ENCODE measurements at regions not wholly inside any gene's neighbourhood (a gene's known extent, or its start where the extent isn't known, plus 50 kb on each side); places are given as distances from the start of the nearest gene placed in this dataset.

GRCh38 chr14:97200245-97200644, 403.1 kb downstream of the VRK1 start (continued):
- TF ChIP-seq ZNF781 (CRISPR knock-in tag; IDR thresholded peaks at IDR 0.05; ENCODE audit: borderline replicate concordance, not compliant biosample characterization) = no peak
- no peak for TF ChIP-seq HINFP (CRISPR knock-in tag; IDR thresholded peaks at IDR 0.05; ENCODE audit: low read depth)
- no peak for TF ChIP-seq ZNF33B (CRISPR knock-in tag; IDR thresholded peaks at IDR 0.05)
- no peak for TF ChIP-seq SAP130 (CRISPR knock-in tag; IDR thresholded peaks at IDR 0.05; ENCODE audit: low read depth)
- TF ChIP-seq ZBED4 (CRISPR knock-in tag; IDR thresholded peaks at IDR 0.05; ENCODE audit: borderline replicate concordance) = no peak
- no peak for TF ChIP-seq ZNF607 (CRISPR knock-in tag; IDR thresholded peaks at IDR 0.05; ENCODE audit: borderline replicate concordance)
- TF ChIP-seq GABPA (IDR thresholded peaks at IDR 0.05; ENCODE audit: low read depth, low read length) = no peak
- TF ChIP-seq GABPA (CRISPR knock-in tag; IDR thresholded peaks at IDR 0.05; ENCODE audit: low read depth) = no peak
- TF ChIP-seq SIX4 (CRISPR knock-in tag; IDR thresholded peaks at IDR 0.05) = no peak

- ATAC-seq (no peak), DNase-seq (ENCODE audit: low spot score) (no peak), FAIRE-seq (no peak)
- H2AFZ ChIP-seq (ENCODE audit: low read length) = no peak overlapping the region
- no peak overlapping the region for H3K4me2 ChIP-seq (ENCODE audit: low read depth, low read length)
- H3K79me2 ChIP-seq (ENCODE audit: insufficient read depth, low read length) = no peaks in the 10 kb centered on the region
- H3K36me3 ChIP-seq (replicated peaks in 1 of 2; ENCODE audit: control insufficient read depth in 1 of 2, insufficient read depth in 2 of 2, low read length in 2 of 2) = no peaks in the 10 kb centered on the region
- peaks cover 0 to 8% of the 10 kb centered on the region in 2 experiments; a peak in 1 of 5 replicates for H3K27me3 ChIP-seq (ENCODE audit: control insufficient read depth in 1 of 2, insufficient read depth in 2 of 2, low read length in 2 of 2)
- in situ Hi-C loops (cut with HindIII; ENCODE audit: extremely low pct_ligation_motif_present, low pct_unique_long_range_greater_than_20kb) = no loop called here
- 18% methylated on average over 11 of the region's 11 CpGs for WGBS (ENCODE audit: low lambda C conversion rate)
- no TSS peak for BruUV-seq (replicated peaks)
- H3K4me3 ChIP-seq (replicated peaks in 1 of 3; ENCODE audit: insufficient read depth in 1 of 3, low read depth in 2 of 3, low read length in 3 of 3) = no peak overlapping the region
- POLR2A ChIA-PET = no interaction called here
- CTCF ChIA-PET (ENCODE audit: low intra/inter-chr PET ratio, low total read pairs) = no interaction called here
- intact Hi-C loops (cut with micrococcal nuclease; ENCODE audit: unreplicated experiment) = no loop called here
- no peak overlapping the region for H3K9ac ChIP-seq (ENCODE audit: insufficient read depth, low read depth, low read length)
- H4K20me1 ChIP-seq (ENCODE audit: insufficient read depth, low read length) = no peaks in the 10 kb centered on the region
- H3K4me1 ChIP-seq (ENCODE audit: insufficient read depth, low read length) = no peaks in the 10 kb centered on the region
- no peak overlapping the region for H3K27ac ChIP-seq (ENCODE audit: extremely low read length, insufficient read depth, low read length)
- no peaks in the 10 kb centered on the region for H3K9me3 ChIP-seq (ENCODE audit: low read length)
- TF ChIP-seq ZSCAN22 (CRISPR knock-in tag; IDR thresholded peaks at IDR 0.05) = no peak
- no peak for TF ChIP-seq ATF7-NPFF (CRISPR knock-in tag; IDR thresholded peaks at IDR 0.05; ENCODE audit: low read depth)
- TF ChIP-seq GMEB2 (CRISPR knock-in tag; IDR thresholded peaks at IDR 0.05; ENCODE audit: low read depth) = no peak
- no peak for TF ChIP-seq ZNF362 (CRISPR knock-in tag; IDR thresholded peaks at IDR 0.05; ENCODE audit: borderline replicate concordance)
- no peak for TF ChIP-seq CBX1 (IDR thresholded peaks at IDR 0.05; ENCODE audit: low read depth)
- no peak for TF ChIP-seq MLX (CRISPR knock-in tag; IDR thresholded peaks at IDR 0.05)
- no peak for TF ChIP-seq ZNF607 (CRISPR knock-in tag; IDR thresholded peaks at IDR 0.05; ENCODE audit: borderline replicate concordance)
- no peak for TF ChIP-seq ZNF10 (CRISPR knock-in tag; IDR thresholded peaks at IDR 0.05; ENCODE audit: borderline replicate concordance, low read depth)
Observed at GRCh38 chr14:97206916-97207315, 409.7 kb downstream of the VRK1 start.

Data from HepG2 (cell line).